GM21367 (cell line): ENCODE measurements at regions not wholly inside any gene's neighbourhood (a gene's known extent, or its start where the extent isn't known, plus 50 kb on each side); places are given as distances from the start of the nearest gene placed in this dataset.

ENCODE experiments used
- ATAC-seq: cut with Tn5 transposase; IDR thresholded peaks from one replicate; pipeline ENCODE4 v1.9.1; 2021; ENCODE audit not compliant: unreplicated experiment

GRCh38 chr13:33372251-33372919 is 86.8 kb upstream of the STARD13 start:
- no peak for ATAC-seq

- ATAC-seq: no peak
Measured at GRCh38 chr13:33373624-33374023, 88.1 kb upstream of the STARD13 start.

- no peak for ATAC-seq
Measured at GRCh38 chr13:33375421-33375820, 89.9 kb upstream of the STARD13 start.

GRCh38 chr13:33376212-33376611 is 90.7 kb upstream of the STARD13 start:
- no peak for ATAC-seq

- no peak for ATAC-seq
Measured at GRCh38 chr13:33377411-33377810, 91.9 kb upstream of the STARD13 start.

GRCh38 chr13:33377825-33378224 is 92.3 kb upstream of the STARD13 start:
- ATAC-seq: no peak

GRCh38 chr13:33379608-33380007 is 94.1 kb upstream of the STARD13 start:
- ATAC-seq: no peak

GRCh38 chr13:33380487-33381079 is 95.0 kb upstream of the STARD13 start:
- no peak for ATAC-seq

- ATAC-seq: no peak
Measured at GRCh38 chr13:33381180-33381579, 95.6 kb upstream of the STARD13 start.

GRCh38 chr13:33381906-33382305 is 96.4 kb upstream of the STARD13 start:
- no peak for ATAC-seq

- ATAC-seq: no peak
Measured at GRCh38 chr13:33383724-33384577, 98.4 kb upstream of the STARD13 start.

- no peak for ATAC-seq
Measured at GRCh38 chr13:33388286-33388998, 102.9 kb upstream of the STARD13 start.

GRCh38 chr13:33392794-33393405 is 107.3 kb upstream of the STARD13 start:
- ATAC-seq: no peak

- ATAC-seq: no peak
Measured at GRCh38 chr13:33394294-33394932, 108.9 kb upstream of the STARD13 start.

- no peak for ATAC-seq
Measured at GRCh38 chr13:33401238-33401637, 115.7 kb upstream of the STARD13 start.

- no peak for ATAC-seq
Measured at GRCh38 chr13:33402975-33403374, 117.4 kb upstream of the STARD13 start.

GRCh38 chr13:33403807-33404362 is 118.3 kb upstream of the STARD13 start:
- no peak for ATAC-seq

- no peak for ATAC-seq
Measured at GRCh38 chr13:33405371-33405770, 119.8 kb upstream of the STARD13 start.

- ATAC-seq: no peak
Measured at GRCh38 chr13:33409673-33410510, 124.3 kb upstream of the STARD13 start.
